Calu3 (cell line): ENCODE measurements at regions not wholly inside any gene's neighbourhood (a gene's known extent, or its start where the extent isn't known, plus 50 kb on each side); places are given as distances from the start of the nearest gene placed in this dataset.

Source experiments
- BruUV-seq: library from RNA; stranded (reverse); fragments of 400-500 nt; replicated peaks from 2 replicates; lab custom pipeline; 2021; lab: Mats Ljungman, UMichigan
- CTCF ChIA-PET: fragments of 300-600 bp; sonication (Branson Sonifier 250); formaldehyde crosslinking; loops from one replicate; lab custom pipeline; 2022; ENCODE audit warnings: antibody characterized with exemption; lab: Charles Lee
- DNase-seq: peaks from one replicate; pipeline ENCODE4 v3.0.0; 2022
- H3K27ac Mint-ChIP-seq: one replicate; pipeline ENCODE4 v1.8.0; 2022; ENCODE audit warnings: mixed read lengths; ENCODE audit not compliant: unreplicated experiment
- H3K27me3 Mint-ChIP-seq: one replicate; pipeline ENCODE4 v1.8.0; 2022; ENCODE audit warnings: mixed read lengths; ENCODE audit not compliant: unreplicated experiment
- H3K36me3 Mint-ChIP-seq: one replicate; pipeline ENCODE4 v1.8.0; 2022; ENCODE audit warnings: mild to moderate bottlenecking, moderate library complexity, mixed read lengths; ENCODE audit not compliant: insufficient read depth, unreplicated experiment
- H3K4me1 Mint-ChIP-seq: one replicate; pipeline ENCODE4 v1.8.0; 2022; ENCODE audit warnings: mild to moderate bottlenecking, low read depth, mixed read lengths; ENCODE audit not compliant: unreplicated experiment
- H3K4me3 Mint-ChIP-seq: one replicate; pipeline ENCODE4 v1.8.0; 2022; ENCODE audit warnings: mild to moderate bottlenecking, low read depth, moderate library complexity, mixed read lengths; ENCODE audit not compliant: unreplicated experiment
- H3K9me3 Mint-ChIP-seq: one replicate; pipeline ENCODE4 v1.8.0; 2022; ENCODE audit warnings: low read depth, mixed read lengths; ENCODE audit not compliant: unreplicated experiment
- CTCF ChIP-seq: fragments of 200-600 bp; IDR thresholded peaks from one replicate; pipeline ENCODE4 v1.8.0; 2022; ENCODE audit warnings: antibody characterized with exemption; ENCODE audit not compliant: unreplicated experiment
- intact Hi-C: fragments of 100-400 bp; cut with micrococcal nuclease; formaldehyde crosslinking; loops from one replicate; pipeline ENCODE4 v1.10.0; 2022; ENCODE audit not compliant: unreplicated experiment

GRCh38 chr4:125541836-125542385, 227.2 kb downstream of the FAT4 start:
- H3K36me3 Mint-ChIP-seq: no peaks in the 10 kb centered on the region
- BruUV-seq: no TSS peak
- intact Hi-C loops: no loop called here

GRCh38 chr4:125546272-125546671, 231.5 kb downstream of the FAT4 start:
- H3K9me3 Mint-ChIP-seq: no peaks in the 10 kb centered on the region
- intact Hi-C loops: no loop called here
- H3K27me3 Mint-ChIP-seq: no peaks in the 10 kb centered on the region
- no peak for DNase-seq
- no peak overlapping the region for H3K27ac Mint-ChIP-seq
- H3K4me1 Mint-ChIP-seq: no peaks in the 10 kb centered on the region
- no peak for TF ChIP-seq CTCF
- BruUV-seq: no TSS peak
- no peaks in the 10 kb centered on the region for H3K36me3 Mint-ChIP-seq
- no peak overlapping the region for H3K4me3 Mint-ChIP-seq
- CTCF ChIA-PET: no interaction called here

More at GRCh38 chr4:125541836-125542385, 227.2 kb downstream of the FAT4 start:
- H3K4me3 Mint-ChIP-seq: no peak overlapping the region
- H3K27me3 Mint-ChIP-seq: no peaks in the 10 kb centered on the region
- H3K9me3 Mint-ChIP-seq: peaks cover 10% of the 10 kb centered on the region
- H3K4me1 Mint-ChIP-seq: no peaks in the 10 kb centered on the region
- no peak overlapping the region for H3K27ac Mint-ChIP-seq
- CTCF ChIA-PET: no interaction called here
- no peak for DNase-seq
- TF ChIP-seq CTCF: no peak

- no peak for DNase-seq
- Mint-ChIP-seq H3K27me3 (no peaks in the 10 kb centered on the region), H3K4me3 (no peak overlapping the region), H3K27ac (no peak overlapping the region), H3K9me3 (no peaks in the 10 kb centered on the region), H3K4me1 (no peaks in the 10 kb centered on the region), H3K36me3 (no peaks in the 10 kb centered on the region)
- CTCF ChIA-PET: no interaction called here
- BruUV-seq: no TSS peak
- TF ChIP-seq CTCF: no peak
- intact Hi-C loops: no loop called here
Observed at GRCh38 chr4:125547836-125548235, 233.1 kb downstream of the FAT4 start.

GRCh38 chr4:125550769-125551168, 236.0 kb downstream of the FAT4 start:
- Mint-ChIP-seq H3K4me1 (no peaks in the 10 kb centered on the region), H3K4me3 (no peak overlapping the region), H3K9me3 (no peaks in the 10 kb centered on the region), H3K27ac (no peak overlapping the region), H3K36me3 (no peaks in the 10 kb centered on the region), H3K27me3 (no peaks in the 10 kb centered on the region)
- no TSS peak for BruUV-seq
- intact Hi-C loops: no loop called here
- CTCF ChIA-PET: no interaction called here
- no peak for TF ChIP-seq CTCF
- DNase-seq: no peak
